ENCODE measurements at regions not wholly inside any gene's neighbourhood (a gene's known extent, or its start where the extent isn't known, plus 50 kb on each side); places are given as distances from the start of the nearest gene placed in this dataset.

- no peak for DNase-seq (ENCODE audit: extremely low spot score)
- no peak overlapping the region for H3K4me3 ChIP-seq
- no peak overlapping the region for H3K27ac ChIP-seq (replicated peaks in 1 of 4)
- no peaks in the 10 kb centered on the region for H3K27me3 ChIP-seq
- intact Hi-C loops (cut with DNase I): no loop called here
- WGBS: 91% methylated on average over 3 of the region's 3 CpGs
- no peak for TF ChIP-seq CTCF (IDR thresholded peaks at IDR 0.05)
- H3K9me3 ChIP-seq: no peaks in the 10 kb centered on the region
- H3K4me1 ChIP-seq: no peaks in the 10 kb centered on the region
- no peaks in the 10 kb centered on the region for H3K36me3 ChIP-seq
Observed at GRCh38 chr3:106227068-106227467, 358.3 kb upstream of the CBLB start.

GRCh38 chr3:106228271-106228670, 359.5 kb upstream of the CBLB start:
- 83% methylated on average over 2 of the region's 2 CpGs for WGBS
- intact Hi-C loops (cut with DNase I): no loop called here
- TF ChIP-seq CTCF (IDR thresholded peaks at IDR 0.05): no peak
- no peak for TF ChIP-seq POLR2A (IDR thresholded peaks at IDR 0.05; ENCODE audit: low read depth)
- TF ChIP-seq EP300 (IDR thresholded peaks at IDR 0.05): no peak
- TF ChIP-seq POLR2AphosphoS5 (IDR thresholded peaks at IDR 0.05): no peak

GRCh38 chr3:106229495-106230278, 360.9 kb upstream of the CBLB start:
- intact Hi-C loops (cut with DNase I): no loop called here
- no peak for TF ChIP-seq CTCF (IDR thresholded peaks at IDR 0.05)
- no peak for TF ChIP-seq POLR2AphosphoS5 (IDR thresholded peaks at IDR 0.05)
- TF ChIP-seq POLR2A (IDR thresholded peaks at IDR 0.05; ENCODE audit: low read depth): no peak
- no peak for TF ChIP-seq EP300 (IDR thresholded peaks at IDR 0.05)
- 93% methylated on average over 4 of the region's 4 CpGs for WGBS

More at GRCh38 chr3:106228271-106228670, 359.5 kb upstream of the CBLB start:
- H3K4me1 ChIP-seq: no peaks in the 10 kb centered on the region
- no peaks in the 10 kb centered on the region for H3K36me3 ChIP-seq
- H3K4me3 ChIP-seq: no peak overlapping the region
- H3K9me3 ChIP-seq: no peaks in the 10 kb centered on the region
- no peak overlapping the region for H3K27ac ChIP-seq (replicated peaks in 1 of 4)
- no peak for DNase-seq (ENCODE audit: extremely low spot score)
- H3K27me3 ChIP-seq: no peaks in the 10 kb centered on the region

GRCh38 chr3:106231086-106231485, 362.3 kb upstream of the CBLB start:
- Histone ChIP-seq H3K4me1 (no peaks in the 10 kb centered on the region), H3K4me3 (no peak overlapping the region), H3K27me3 (no peaks in the 10 kb centered on the region), H3K27ac (replicated peaks in 1 of 4) (no peak overlapping the region), H3K9me3 (no peaks in the 10 kb centered on the region), H3K36me3 (no peaks in the 10 kb centered on the region)
- TF ChIP-seq EP300 (IDR thresholded peaks at IDR 0.05): no peak
- TF ChIP-seq POLR2A (IDR thresholded peaks at IDR 0.05; ENCODE audit: low read depth): no peak
- TF ChIP-seq CTCF (IDR thresholded peaks at IDR 0.05): no peak
- TF ChIP-seq POLR2AphosphoS5 (IDR thresholded peaks at IDR 0.05): no peak
- intact Hi-C loops (cut with DNase I): no loop called here
- no peak for DNase-seq (ENCODE audit: extremely low spot score)
- WGBS: 79% methylated on average over 1 of the region's 1 CpG

More at GRCh38 chr3:106229495-106230278, 360.9 kb upstream of the CBLB start:
- Histone ChIP-seq H3K36me3 (no peaks in the 10 kb centered on the region), H3K4me1 (no peaks in the 10 kb centered on the region), H3K9me3 (no peaks in the 10 kb centered on the region), H3K4me3 (no peak overlapping the region), H3K27ac (replicated peaks in 1 of 4) (no peak overlapping the region), H3K27me3 (no peaks in the 10 kb centered on the region)
- no peak for DNase-seq (ENCODE audit: extremely low spot score)

- no peak overlapping the region for H3K4me3 ChIP-seq
- TF ChIP-seq POLR2AphosphoS5 (IDR thresholded peaks at IDR 0.05) (no peak), EP300 (IDR thresholded peaks at IDR 0.05) (no peak), POLR2A (IDR thresholded peaks at IDR 0.05; ENCODE audit: low read depth) (no peak), CTCF (IDR thresholded peaks at IDR 0.05) (no peak)
- H3K36me3 ChIP-seq: no peaks in the 10 kb centered on the region
- H3K27me3 ChIP-seq: no peaks in the 10 kb centered on the region
- no peak overlapping the region for H3K27ac ChIP-seq (replicated peaks in 1 of 4)
- H3K9me3 ChIP-seq: no peaks in the 10 kb centered on the region
- DNase-seq (ENCODE audit: extremely low spot score): no peak
- intact Hi-C loops (cut with DNase I): no loop called here
- H3K4me1 ChIP-seq: no peaks in the 10 kb centered on the region
Observed at GRCh38 chr3:106232956-106233355, 364.1 kb upstream of the CBLB start.

Measured in esophagus muscularis mucosa (tissue), 4 donors.